ENCODE measurements at regions not wholly inside any gene's neighbourhood (a gene's known extent, or its start where the extent isn't known, plus 50 kb on each side); places are given as distances from the start of the nearest gene placed in this dataset.

- no peak for DNase-seq (ENCODE audit: extremely low read depth, low read depth)
- no peak for TF ChIP-seq CTCF (IDR thresholded peaks at IDR 0.05; ENCODE audit: low read depth, low read length, missing control alignments)
- H3K4me3 ChIP-seq (replicated peaks; ENCODE audit: low read depth, low read length): no peak overlapping the region
Observed at GRCh38 chr9:2477755-2478154, 143.8 kb upstream of the VLDLR start.

- no peak overlapping the region for H3K4me3 ChIP-seq (replicated peaks; ENCODE audit: low read depth, low read length)
- DNase-seq (ENCODE audit: extremely low read depth, low read depth): no peak
- TF ChIP-seq CTCF (IDR thresholded peaks at IDR 0.05; ENCODE audit: low read depth, low read length, missing control alignments): no peak
Observed at GRCh38 chr9:2478421-2478820, 143.2 kb upstream of the VLDLR start.

GRCh38 chr9:2479056-2479565 is 142.5 kb upstream of the VLDLR start:
- no peak for TF ChIP-seq CTCF (IDR thresholded peaks at IDR 0.05; ENCODE audit: low read depth, low read length, missing control alignments)
- H3K4me3 ChIP-seq (replicated peaks; ENCODE audit: low read depth, low read length): no peak overlapping the region
- DNase-seq (ENCODE audit: extremely low read depth, low read depth): no peak

GRCh38 chr9:2480255-2480837 is 141.2 kb upstream of the VLDLR start:
- H3K4me3 ChIP-seq (replicated peaks; ENCODE audit: low read depth, low read length): no peak overlapping the region
- DNase-seq (ENCODE audit: extremely low read depth, low read depth): no peak
- TF ChIP-seq CTCF (IDR thresholded peaks at IDR 0.05; ENCODE audit: low read depth, low read length, missing control alignments): no peak

GRCh38 chr9:2481216-2481615 is 140.4 kb upstream of the VLDLR start:
- DNase-seq (ENCODE audit: extremely low read depth, low read depth): no peak
- TF ChIP-seq CTCF (IDR thresholded peaks at IDR 0.05; ENCODE audit: low read depth, low read length, missing control alignments): no peak
- no peak overlapping the region for H3K4me3 ChIP-seq (replicated peaks; ENCODE audit: low read depth, low read length)

- no peak overlapping the region for H3K4me3 ChIP-seq (replicated peaks; ENCODE audit: low read depth, low read length)
- DNase-seq (ENCODE audit: extremely low read depth, low read depth): no peak
- TF ChIP-seq CTCF (IDR thresholded peaks at IDR 0.05; ENCODE audit: low read depth, low read length, missing control alignments): no peak
Observed at GRCh38 chr9:2486988-2487387, 134.6 kb upstream of the VLDLR start.

GRCh38 chr9:2489838-2490314 is 131.7 kb upstream of the VLDLR start:
- no peak overlapping the region for H3K4me3 ChIP-seq (replicated peaks; ENCODE audit: low read depth, low read length)
- DNase-seq (ENCODE audit: extremely low read depth, low read depth): peak; percentile 83
- no peak for TF ChIP-seq CTCF (IDR thresholded peaks at IDR 0.05; ENCODE audit: low read depth, low read length, missing control alignments)
